ENCODE measurements at regions not wholly inside any gene's neighbourhood (a gene's known extent, or its start where the extent isn't known, plus 50 kb on each side); places are given as distances from the start of the nearest gene placed in this dataset.

GRCh38 chr2:242058116-242058680 lies 188.7 kb downstream of the RTP5 start:
- TF ChIP-seq HDGF (IDR thresholded peaks at IDR 0.05) = no peak
- TF ChIP-seq IKZF1 (conservative IDR thresholded peaks at IDR 0.05) = no peak
- TF ChIP-seq IRF5 (IDR thresholded peaks at IDR 0.05; ENCODE audit: borderline replicate concordance) = no peak
- TF ChIP-seq HSF1 (IDR thresholded peaks at IDR 0.05; ENCODE audit: low read depth, low read length) = no peak
- H3K4me2 ChIP-seq (ENCODE audit: control insufficient read depth, insufficient read depth) = no peak overlapping the region
- H3K27ac ChIP-seq (ENCODE audit: control insufficient read depth, insufficient read depth) = no peak overlapping the region
- no TSS peak for BruUV-seq (replicated peaks)
- 19% methylated on average over 11 of the region's 11 CpGs for WGBS (ENCODE audit: insufficient coverage, insufficient replicate concordance, low lambda C conversion rate, missing lambda C conversion rate)
- H3K4me3 ChIP-seq = no peak overlapping the region
- no peak overlapping the region for H2AFZ ChIP-seq (ENCODE audit: control insufficient read depth, low read depth, low read length)
- intact Hi-C loops (cut with micrococcal nuclease; ENCODE audit: unreplicated experiment) (no loop called here), in situ Hi-C loops (cut with MboI) (no loop called here)
- no peaks in the 10 kb centered on the region for H3K4me1 ChIP-seq (ENCODE audit: control insufficient read depth, insufficient read depth, low read length)
- ATAC-seq = no peak
- ChIA-PET SMC1A (ENCODE audit: uncharacterized antibody, unreplicated experiment) (interaction anchor here (1.1 kb wide), 1 partner anchor 20 kb away, joined by 3 read pairs; no protein-coding TSS in a partner anchor), CTCF (interaction anchor here (1.3 kb wide), 1 partner anchor 107 kb away, joined by 5 read pairs; no protein-coding TSS in a partner anchor), POLR2A (no interaction called here), RAD21 (ENCODE audit: unreplicated experiment) (no interaction called here)
- no peaks in the 10 kb centered on the region for H4K20me1 ChIP-seq (ENCODE audit: control insufficient read depth, insufficient read depth)
- DNase-seq (ENCODE audit: low read depth, low spot score) = no peak
- no peaks in the 10 kb centered on the region for H3K79me2 ChIP-seq (ENCODE audit: control insufficient read depth, insufficient read depth, low read length)
- no peak for FAIRE-seq
- H3K27me3 ChIP-seq (replicated peaks in 1 of 2; ENCODE audit: control insufficient read depth in 2 of 2, insufficient read depth in 2 of 2, low read length in 1 of 2) = peaks cover 0 to 3% of the 10 kb centered on the region in 2 experiments; a peak in 1 of 4 replicates
- no peaks in the 10 kb centered on the region for H3K36me3 ChIP-seq (ENCODE audit: control insufficient read depth in 2 of 2, insufficient read depth in 2 of 2, low read length in 1 of 2)
- no peaks in the 10 kb centered on the region; the same call in 2 of the 3 replicates for H3K9me3 ChIP-seq (replicated peaks; ENCODE audit: control insufficient read depth, insufficient read depth, low read length)
- no peak overlapping the region for H3K9ac ChIP-seq (ENCODE audit: control insufficient read depth, insufficient read depth, low read length)
